ENCODE measurements at regions not wholly inside any gene's neighbourhood (a gene's known extent, or its start where the extent isn't known, plus 50 kb on each side); places are given as distances from the start of the nearest gene placed in this dataset.

DNA sequence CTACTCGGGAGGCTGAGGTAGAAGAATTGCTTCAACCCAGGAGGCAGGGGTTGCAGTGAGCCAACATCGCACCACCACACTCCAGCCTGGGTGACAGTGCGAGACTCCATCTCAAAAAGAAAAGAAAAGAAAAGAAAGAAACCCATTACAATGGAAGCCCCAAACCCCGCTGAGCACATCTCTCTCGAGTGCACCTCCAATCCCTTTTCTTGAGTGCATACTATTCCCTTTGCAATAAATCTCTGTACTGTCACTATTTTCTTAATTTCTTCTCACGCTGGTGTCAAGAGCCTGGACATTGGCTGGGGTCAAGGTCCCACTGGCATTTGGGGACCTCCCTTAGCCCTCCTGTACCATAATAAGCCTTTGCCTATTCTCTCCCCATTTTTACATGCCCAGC is 398.4 kb upstream of the EEF2KMT start:
- DNase-seq, result no peak

DNA sequence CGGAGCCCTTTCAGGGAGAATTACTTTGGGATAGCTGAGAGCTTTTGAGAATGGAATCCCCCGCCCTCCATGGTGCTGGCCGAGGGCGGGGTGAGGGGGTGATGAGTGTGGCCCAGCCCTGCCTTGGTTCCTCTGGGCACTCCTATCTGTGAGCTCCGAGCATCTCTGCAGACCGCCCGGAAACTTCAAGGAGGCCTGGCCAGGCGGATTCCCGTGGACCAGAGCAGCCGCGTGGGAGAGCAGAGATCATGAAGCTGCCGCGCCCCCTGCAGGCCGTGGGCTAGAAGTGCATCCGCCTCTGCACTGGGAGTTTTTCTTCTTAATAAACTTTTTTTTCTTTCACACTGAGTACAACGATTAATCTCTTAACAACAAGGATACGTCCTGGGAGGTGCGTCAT is 392.9 kb upstream of the EEF2KMT start:
- DNase-seq, result no peak

GRCh38 chr16:5488581-5488980 is 391.0 kb upstream of the EEF2KMT start:
- DNase-seq, result no peak

GRCh38 chr16:5487728-5488127 is 390.1 kb upstream of the EEF2KMT start:
- DNase-seq, result no peak

DNA sequence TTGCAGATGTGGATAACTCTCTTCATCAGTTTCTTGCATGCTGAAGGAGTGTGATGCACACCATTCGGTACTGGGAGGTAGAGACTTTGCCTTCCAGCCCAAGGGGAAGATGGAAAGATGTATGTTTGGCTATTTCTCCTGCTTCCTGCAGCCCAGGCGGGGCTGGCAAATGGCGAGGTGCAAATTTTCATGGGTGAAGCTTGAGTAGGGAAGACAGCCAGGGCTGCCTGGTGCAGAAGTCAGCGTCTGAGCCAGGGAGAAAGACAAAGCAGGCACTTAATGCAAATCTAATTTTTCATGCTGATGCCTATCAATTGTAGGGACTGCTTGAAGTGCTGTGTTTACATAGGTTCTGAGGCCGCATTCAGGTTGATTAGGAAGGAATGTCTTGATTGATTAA is 384.7 kb upstream of the EEF2KMT start:
- no peak for DNase-seq

GRCh38 chr16:5480431-5481195 is 383.0 kb upstream of the EEF2KMT start:
- no peak for DNase-seq

GRCh38 chr16:5479926-5480325 is 382.3 kb upstream of the EEF2KMT start:
- DNase-seq, result no peak

GRCh38 chr16:5478036-5478435 is 380.4 kb upstream of the EEF2KMT start:
- no peak for DNase-seq

GRCh38 chr16:5477251-5477650 is 379.7 kb upstream of the EEF2KMT start:
- no peak for DNase-seq

- DNase-seq, result no peak
Observed at GRCh38 chr16:5472552-5472951, 375.0 kb upstream of the EEF2KMT start.

DNA sequence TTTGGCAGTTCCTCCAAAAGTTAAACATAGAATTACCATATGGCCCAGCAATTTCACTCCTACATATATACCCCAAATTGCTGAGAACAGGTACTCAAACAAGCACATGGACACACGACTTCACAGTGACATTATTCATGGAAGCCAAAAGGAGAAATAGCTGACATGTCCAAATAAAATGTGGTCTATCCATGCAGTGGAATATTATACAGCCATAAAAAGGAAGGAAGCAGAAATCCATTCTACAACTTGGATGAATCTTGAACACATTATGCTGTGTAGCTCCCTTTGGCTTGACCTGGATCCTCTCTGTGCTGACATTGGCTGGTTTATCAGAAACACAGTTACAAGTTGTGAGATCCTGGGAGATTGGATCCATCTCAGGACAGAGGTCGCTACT is 370.9 kb upstream of the EEF2KMT start:
- no peak for DNase-seq

DNA sequence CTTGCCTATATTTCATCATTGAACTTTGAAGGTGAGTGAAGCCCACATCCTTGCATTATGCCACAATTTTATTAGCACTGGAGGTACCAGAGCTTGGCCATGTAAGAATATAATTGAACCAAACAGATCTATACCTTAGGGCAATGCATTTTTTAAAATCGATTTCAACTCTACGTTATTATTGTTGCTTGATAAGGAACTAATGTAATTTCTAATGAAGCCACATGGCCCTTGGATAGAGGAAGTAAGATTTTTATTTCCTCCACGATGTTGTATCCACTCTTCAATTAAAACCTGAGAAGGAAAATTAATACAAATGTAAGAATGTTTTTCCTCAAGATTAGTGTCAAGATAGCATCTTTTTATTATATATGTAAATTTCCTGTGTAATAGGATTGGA is 370.0 kb upstream of the EEF2KMT start:
- DNase-seq, result no peak

DNA sequence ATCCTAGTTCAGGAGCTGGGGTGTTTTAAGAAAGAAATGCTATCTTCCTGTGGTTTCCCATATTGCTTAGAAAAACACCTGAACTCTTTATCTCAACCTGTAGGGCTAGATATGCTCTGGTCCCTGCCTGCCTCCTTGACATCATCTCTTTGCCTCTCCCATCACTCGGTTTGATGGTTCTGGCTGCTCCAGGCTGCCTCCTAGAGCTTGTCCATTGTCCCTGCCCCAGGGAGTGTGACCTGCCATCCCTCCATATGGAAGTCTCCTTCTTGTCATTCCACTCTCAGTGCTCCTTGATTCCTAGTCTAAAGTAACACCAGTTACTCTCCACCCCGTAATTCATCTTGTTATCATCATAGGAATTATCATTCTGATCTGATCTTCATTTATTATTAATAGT is 369.0 kb upstream of the EEF2KMT start:
- DNase-seq, result no peak

- DNase-seq, result no peak
Observed at GRCh38 chr16:5465714-5466113, 368.1 kb upstream of the EEF2KMT start.

- DNase-seq, result no peak
Observed at GRCh38 chr16:5463820-5464219, 366.2 kb upstream of the EEF2KMT start.

GRCh38 chr16:5461574-5461973 is 364.0 kb upstream of the EEF2KMT start:
- DNase-seq, result no peak

DNA sequence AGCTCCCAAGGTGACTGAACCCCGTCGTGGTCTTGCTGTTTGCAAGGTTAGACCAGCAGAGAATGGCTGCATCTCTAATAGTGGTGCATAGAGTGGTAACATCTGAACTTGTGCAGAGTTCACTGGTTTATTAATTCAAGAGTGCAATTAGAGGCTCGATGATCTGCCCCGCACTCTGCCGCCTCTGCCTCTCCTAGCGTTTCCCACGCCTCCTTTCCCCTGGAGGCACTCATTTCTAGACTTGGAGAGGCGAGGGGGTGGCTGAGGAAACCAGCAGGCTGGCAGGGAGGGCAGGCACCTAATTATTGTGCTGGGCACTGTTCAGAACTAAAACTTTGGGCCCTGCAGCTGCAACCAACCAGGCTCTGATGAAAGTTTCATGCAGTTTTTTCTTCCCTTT is 363.5 kb upstream of the EEF2KMT start:
- DNase-seq, result no peak

- DNase-seq, result no peak
Observed at GRCh38 chr16:5460701-5461100, 363.1 kb upstream of the EEF2KMT start.

- DNase-seq, result no peak
Observed at GRCh38 chr16:5459863-5460262, 362.3 kb upstream of the EEF2KMT start.

DNA sequence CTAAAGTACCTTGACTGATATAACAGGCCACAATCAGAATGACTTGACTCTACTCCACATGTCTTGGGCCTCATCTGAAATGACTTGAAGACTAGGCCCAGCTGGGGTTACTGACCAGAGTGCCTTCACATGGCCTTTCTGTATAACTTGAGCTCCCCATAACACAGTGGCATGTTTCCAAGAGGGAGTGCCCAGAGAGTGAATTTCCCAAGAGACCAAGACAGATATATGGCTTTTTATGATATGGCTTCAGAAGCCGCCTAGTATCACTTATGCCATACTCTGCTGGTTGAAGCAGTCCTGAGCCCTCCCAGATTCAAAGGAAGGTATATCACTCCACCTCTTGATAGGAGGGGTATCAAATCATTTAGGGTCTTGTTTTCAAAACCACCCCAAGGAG is 357.5 kb upstream of the EEF2KMT start:
- no peak for DNase-seq

GRCh38 chr16:5454349-5454748 is 356.8 kb upstream of the EEF2KMT start:
- DNase-seq, result no peak

- DNase-seq, result no peak
Observed at GRCh38 chr16:5451641-5452040, 354.0 kb upstream of the EEF2KMT start.

DNA sequence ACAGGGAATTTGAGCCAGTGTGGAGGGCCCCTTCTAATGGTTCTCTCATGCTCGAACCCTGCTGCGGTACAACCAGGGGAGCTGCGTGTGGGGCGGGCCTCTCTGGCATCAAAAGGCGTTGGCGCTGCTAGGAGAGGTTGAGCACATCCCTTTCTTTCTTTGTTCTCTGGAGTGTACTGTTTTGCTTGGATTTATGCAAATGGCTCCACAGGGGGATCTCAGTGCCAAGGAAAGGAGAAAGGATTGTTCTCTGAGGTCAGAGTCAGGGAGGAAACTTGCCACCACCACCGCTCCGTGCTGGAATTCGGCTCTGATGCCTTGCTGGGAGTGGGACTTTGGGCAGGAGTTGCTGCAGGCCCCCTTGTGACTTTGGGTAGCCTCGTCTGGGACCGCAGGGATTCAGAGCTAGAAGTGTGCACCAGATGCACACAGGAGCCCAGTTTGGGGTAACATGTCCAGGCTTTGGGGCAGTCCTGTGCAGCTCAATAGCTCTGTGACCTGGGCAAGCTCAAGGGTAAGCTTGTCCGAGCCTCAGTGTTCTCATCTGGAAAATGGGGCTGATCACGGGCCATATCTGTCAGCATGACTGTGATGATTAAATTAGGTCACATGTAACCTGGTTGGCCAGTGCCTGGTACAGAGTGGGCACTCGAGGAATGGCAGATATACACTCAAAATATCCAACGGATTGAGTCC is 353.0 kb upstream of the EEF2KMT start:
- DNase-seq, result no peak

GRCh38 chr16:5449901-5450300 is 352.3 kb upstream of the EEF2KMT start:
- no peak for DNase-seq

GRCh38 chr16:5448798-5449197 is 351.2 kb upstream of the EEF2KMT start:
- no peak for DNase-seq

Measured in activated naive CD4-positive, alpha-beta T cell treated with anti-CD3 and anti-CD28 coated beads, Interleukin-2, amount 50 U/mL, for 16 hours (primary cell).